H1 (cell line): ENCODE measurements at regions not wholly inside any gene's neighbourhood (a gene's known extent, or its start where the extent isn't known, plus 50 kb on each side); places are given as distances from the start of the nearest gene placed in this dataset.

ENCODE experiments used
- RNF2 ChIP-seq: fragments of 200-900, 300-1000 bp; sonication (generic); IDR thresholded peaks from 2 replicates; pipeline ENCODE4 v1.7.1; 2016; ENCODE audit warnings: borderline replicate concordance, low read depth, mild to moderate bottlenecking, antibody characterized with exemption, low read length; ENCODE audit not compliant: poor library complexity, severe bottlenecking; ENCODE audit errors: missing control alignments
- TBP ChIP-seq: IDR thresholded peaks from 2 replicates; pipeline ENCODE4 v1.6.1; 2011; ENCODE audit warnings: low read depth, low read length, improper control_type of control experiment

DNA sequence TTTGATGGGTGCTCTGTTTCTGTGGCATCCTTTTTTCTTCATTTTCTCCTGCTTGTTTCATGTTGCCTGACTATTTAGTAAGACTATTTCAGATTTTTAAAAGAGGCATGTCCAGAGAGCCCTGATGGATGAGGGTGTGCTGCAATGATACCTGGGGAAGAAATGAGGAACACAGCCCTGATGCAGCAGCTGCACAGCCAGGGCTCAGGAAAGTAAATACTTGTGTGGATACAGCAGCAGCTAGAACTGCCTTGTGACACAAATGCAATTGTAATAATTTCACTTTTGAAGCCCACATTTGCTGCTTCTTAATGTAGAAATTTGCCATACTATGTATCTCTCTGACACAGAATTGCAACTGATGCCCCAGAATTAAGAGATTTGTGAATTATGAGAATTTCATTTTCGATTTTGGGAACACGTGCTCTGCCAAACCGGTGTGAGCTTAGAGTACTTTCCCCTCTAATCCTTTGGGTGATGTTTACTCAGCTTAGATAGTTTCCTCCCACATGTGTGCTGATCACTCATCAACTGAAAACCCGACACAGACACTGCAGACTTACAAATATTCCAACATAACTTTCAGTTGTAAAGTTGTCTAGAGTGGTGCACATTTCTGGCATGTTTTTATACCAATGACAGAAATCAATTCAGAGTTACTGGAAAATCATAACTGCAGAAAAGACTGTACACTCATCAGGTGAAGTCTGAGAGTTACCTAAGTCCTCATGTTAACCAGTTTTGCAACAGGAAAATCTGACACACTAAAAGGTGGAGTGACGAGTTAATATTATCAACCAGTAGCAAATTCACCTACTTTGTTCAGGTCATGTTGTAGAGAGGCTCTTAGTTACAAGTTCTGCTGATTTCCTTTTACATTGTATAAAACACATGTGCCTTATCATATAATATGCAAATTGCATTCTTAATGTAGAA is 383.4 kb downstream of the CBLN2 start (continued):
- TF ChIP-seq RNF2: no peak
- TF ChIP-seq TBP: no peak
